ENCODE measurements at regions not wholly inside any gene's neighbourhood (a gene's known extent, or its start where the extent isn't known, plus 50 kb on each side); places are given as distances from the start of the nearest gene placed in this dataset.
"Not testable (repeated sequence)": the region's sequence is repeated elsewhere in the genome, so short reads cannot be mapped to it uniquely, and the experiment has no call there.

DNA sequence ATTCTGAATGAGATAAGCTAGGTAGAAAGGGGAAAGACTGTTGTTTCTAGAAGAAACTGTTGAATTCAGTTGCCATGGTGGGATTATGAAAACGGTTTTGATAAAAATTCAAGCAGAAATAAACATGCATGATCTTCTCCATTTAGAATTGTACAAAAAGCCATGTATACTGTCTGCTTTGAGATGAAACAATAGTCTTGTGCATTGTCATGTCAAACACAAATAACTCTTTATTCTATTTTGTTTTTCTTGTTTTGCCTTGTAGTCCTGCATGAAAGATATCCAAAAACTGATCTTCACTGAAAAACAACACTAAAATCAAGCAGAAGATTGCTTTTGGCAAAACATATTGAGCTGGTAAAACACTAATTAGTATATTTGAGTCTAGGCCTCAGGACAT is 659.9 kb downstream of the LTN1 start:
- DNase-seq: no peak

DNA sequence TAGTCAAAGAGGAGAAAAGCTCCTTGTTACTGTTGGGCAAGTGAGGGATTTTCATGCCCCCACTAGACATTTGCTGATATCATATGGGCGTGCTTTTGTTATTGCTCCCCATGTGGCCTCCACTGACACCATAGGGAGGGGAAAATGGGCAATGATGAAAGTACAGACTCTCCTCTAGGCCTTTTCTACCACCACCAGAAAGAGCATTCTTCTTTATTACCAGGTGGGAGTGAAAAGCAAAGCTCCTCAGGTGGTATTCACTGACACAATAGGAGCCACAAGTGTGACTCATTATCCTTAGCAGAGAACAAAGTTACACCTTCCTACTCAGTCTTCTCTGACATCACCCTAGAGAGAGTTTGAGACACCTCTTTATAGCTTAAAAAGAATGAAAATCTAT is 667.1 kb downstream of the LTN1 start:
- no peak for DNase-seq

DNA sequence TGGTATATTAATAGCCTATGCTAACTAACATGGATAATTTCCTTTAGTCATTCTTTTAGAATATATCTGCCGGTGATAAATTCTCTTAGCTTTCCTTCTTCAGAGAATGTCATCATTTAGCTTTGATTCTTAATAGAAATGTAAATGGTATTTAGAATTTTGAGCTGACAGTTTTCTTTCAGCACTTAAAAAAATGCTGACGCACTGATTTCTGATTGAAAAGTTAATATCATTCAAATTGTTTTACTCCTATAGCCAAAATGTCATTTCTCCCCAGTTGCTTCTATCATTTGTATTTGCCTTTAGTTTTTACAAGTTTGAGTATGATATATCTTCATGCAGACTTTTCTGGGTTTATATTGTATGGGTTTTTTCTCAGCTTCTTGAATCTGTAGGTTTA is 668.0 kb downstream of the LTN1 start:
- no peak for DNase-seq

DNA sequence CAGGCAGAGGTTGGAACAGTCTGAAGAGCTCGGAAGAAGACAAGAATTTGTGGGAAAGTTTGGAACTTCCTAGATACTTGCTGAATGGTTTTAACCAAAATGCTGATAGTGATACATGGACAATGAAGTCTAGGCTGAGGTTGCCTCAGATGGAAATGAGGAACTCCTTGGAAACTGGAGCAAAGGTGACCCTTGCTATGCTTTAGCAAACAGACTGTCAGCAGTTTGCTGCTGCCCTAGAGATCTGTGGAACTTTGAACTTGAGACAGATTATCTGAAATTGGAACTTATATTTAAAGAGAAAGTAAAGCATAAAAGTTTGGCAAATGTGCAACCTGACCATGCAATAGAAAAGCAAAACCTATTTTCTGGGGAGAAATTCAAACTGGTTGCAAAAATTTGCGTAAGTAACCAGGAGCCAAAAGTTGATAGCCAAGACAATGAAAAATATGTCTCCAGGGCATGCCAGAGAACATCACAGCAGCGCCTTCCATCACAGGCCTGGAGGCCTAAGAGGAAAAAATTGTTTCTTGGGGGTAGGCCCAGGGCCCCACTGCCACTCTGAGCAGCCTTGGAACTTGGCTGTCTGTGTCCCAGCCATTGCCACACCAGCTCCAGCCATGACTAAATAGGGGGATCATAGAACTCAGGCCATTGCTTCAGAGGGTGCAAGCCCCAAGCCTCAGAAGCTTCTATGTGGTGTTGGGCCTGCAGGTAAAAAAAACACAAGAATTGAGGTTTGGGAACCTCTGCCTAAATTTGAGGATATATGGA is 675.3 kb downstream of the LTN1 start:
- no peak for DNase-seq

DNA sequence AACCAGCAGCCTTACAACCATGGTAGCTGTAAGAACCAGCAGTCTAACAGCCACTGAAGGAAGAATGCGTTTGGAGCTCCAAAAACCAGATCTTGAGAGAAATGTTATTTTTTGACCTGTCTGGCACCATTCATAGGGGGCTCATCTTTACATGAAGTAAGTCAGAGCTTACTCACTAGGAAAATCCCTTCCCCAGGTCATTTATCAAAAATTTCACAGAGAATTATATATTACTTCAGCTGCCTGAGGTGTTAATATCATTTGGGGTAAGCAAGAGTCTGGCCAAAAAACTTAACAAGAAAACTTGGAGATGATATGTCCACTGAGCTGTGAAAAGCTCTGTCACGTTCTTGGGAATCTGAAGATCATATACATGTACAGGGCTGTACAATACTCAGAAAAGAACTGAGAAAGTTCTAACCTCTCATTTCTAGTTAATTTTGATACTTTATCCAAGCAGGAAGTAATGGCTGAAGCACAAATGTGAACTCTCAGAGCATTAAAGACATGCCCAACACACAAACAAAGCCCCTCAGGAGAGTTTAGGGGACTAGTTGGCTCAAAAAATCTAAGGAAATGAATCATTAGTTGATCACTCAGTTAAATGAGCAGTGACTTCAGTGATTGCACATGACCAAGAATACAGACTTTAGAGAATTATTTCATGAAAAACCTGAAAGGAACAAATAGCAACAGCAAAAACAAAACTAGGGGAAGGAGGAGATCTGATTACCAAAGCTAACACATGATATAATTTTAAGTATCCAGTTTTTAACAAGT is 681.1 kb downstream of the LTN1 start:
- no peak for DNase-seq

DNA sequence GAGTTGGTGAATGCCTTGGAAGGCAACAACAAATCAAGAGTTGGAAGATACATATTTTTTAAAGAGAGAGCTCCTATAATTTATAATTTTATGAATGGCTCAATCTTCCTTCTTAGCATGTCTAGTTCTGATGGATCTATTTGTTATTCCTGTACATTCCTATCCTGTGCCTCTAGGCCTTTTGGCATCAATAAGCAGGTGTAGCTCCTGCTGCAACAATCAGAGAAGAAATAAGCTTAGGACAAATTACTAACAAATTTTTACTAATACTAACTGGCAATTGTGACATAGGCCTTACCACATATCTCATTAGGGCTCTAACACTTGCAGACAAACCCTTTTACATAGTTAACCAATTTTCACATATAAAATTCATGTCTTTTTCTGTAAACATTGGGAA is 682.0 kb downstream of the LTN1 start:
- no peak for DNase-seq

DNA sequence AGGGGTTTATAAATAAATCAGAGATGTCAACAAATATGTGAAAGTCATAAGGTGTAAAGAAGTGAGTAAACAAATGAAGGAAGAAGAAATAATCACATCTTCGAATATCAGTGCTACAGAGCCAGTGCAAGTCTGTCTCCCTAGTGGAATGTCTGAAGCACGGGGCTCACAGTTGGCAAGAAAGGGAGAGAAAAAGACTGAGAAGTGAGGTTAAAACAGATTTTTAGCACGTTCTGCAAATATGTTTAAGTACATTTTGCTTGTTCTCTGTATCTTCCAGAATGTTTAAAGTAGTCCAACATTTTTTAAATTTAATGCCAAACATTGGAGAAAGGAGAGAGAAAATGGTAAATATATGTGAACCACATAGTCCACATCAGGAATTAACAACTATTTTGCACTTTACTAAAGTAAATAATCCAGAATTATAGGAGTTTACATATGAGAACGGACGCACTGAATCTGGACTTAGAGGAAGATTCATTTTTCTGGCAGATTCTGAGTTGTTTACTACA is 682.4 kb downstream of the LTN1 start:
- no peak for DNase-seq

DNA sequence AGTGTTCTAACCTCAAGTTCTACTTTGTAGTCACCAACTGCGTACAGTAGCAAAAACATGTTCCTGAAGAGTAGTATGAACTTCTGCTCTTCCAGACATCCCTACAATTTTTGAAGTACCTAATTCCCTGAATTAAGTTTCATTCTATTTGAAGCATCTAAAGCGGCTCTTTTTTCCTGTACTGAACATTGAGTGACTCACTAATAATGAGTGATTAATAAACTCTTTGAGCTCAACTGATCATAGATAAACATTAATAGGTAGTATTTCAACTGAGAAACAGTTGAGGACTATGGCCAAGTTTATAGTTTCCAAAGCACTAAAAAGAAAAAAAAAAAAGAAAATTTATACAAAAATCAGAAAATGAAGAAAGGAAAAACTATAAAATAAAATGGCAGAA is 683.1 kb downstream of the LTN1 start:
- no peak for DNase-seq

DNA sequence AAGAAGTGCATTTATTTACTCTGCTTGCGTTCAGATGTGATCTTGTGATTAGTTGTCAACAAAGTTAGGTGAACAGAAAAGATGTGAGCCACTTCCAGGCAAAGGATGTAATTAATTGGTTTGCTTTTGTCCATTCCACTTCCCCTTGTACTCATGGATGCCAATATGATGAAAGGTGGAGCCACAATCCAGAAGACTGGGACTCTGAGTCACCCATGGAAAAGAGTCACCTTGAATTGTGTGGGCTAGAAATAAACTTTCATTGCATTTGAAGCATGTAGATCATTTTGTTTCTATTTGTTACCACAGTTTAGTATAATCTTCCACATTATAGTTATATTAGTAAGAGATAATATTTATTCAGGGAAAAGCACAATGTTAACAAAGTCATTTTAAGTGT is 684.2 kb downstream of the LTN1 start:
- DNase-seq: no peak

DNA sequence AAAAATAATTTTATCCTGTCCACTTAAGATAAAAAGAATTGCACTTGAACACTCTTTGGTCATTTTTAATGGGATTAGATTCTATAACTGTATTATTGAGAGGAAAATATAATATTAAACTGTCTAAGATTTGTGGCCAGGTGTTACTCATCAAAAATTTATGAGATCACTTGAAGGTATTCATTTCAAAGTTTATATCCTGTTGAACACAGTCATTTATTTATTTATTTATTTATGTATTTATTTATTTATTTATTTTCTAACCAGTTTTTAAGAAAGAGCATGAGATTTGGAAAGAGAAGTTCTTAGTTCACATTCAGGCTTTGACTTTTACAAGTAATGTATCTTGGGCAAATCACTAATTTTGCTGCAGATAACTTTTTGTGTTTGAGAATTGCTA is 692.7 kb downstream of the LTN1 start:
- no peak for DNase-seq

DNA sequence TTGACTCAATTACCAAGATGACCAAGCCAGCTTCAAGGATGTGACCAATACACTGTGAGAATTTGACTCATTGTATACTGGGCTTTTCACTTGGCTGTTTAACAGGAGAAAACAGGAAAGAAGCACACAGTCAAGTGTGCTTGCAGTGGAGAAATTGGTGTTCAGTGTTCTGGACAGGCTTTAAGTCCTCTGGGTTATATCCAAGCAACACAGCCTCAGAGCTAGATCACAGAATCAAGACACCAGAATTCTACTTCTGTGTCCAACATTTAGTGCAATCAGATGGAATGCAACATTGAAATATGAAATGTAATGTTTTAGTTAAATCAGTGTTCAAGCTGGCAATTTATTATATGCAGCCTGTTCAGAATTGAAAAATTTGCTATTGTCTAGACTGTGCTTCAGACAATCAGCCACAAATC is 694.4 kb downstream of the LTN1 start:
- DNase-seq: no peak

DNA sequence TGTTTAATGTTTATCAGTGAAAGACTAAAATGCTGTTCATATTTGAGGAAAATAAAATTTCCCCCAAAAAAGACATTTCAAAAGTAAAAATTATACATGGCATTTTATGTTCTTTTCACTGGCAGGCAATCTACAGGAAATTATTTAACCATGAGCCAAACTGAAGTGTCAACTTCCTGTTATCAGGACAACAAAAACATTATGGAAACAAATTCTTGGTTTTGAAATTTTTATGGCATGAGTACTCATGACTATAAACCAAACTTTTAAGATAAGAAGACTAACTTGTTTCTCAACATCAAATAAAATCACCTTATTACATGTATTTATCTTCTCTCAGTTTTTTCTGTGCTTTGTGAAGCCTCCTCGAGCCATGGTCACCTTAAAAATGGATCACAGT is 698.6 kb downstream of the LTN1 start:
- DNase-seq: no peak

DNA sequence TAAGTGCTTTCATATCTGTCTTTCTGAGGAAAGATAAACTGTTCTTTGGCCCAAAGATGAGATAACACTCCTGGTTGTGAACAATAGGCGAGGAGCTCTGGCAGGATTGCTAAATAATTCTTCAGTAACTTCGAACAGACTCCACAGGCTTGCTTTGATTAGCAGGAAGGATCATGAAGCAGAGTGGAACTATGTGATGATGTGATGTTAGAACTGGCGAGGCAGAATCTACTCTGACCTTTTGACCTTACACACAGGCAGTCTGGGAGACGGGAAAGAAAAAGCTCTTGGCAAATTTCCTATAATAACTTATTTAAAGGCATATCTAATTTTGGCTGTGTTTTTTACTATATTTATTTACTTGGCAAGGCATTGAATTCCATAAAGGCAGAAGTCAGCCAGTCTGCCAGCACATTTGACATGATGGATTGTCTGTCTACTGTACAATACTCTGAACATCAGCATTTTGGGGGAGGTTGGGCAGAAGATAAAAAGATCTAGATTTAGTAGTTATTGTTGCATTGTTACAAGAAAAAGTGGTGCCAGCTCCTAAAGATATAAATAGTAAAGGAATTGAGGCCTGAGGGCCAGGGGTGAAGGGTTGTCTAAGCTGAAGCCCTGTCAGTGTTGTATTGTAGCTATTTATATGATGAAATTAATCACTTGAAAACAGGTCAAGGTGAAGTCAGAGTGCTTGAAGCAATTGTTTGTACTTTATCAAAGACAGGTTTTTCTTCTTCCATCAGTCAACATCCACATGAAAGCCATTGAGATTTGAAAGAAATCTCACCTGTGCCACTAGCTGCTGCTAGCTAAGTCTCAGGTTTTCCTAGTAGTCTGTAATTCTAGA is 708.8 kb downstream of the LTN1 start:
- DNase-seq: no peak

DNA sequence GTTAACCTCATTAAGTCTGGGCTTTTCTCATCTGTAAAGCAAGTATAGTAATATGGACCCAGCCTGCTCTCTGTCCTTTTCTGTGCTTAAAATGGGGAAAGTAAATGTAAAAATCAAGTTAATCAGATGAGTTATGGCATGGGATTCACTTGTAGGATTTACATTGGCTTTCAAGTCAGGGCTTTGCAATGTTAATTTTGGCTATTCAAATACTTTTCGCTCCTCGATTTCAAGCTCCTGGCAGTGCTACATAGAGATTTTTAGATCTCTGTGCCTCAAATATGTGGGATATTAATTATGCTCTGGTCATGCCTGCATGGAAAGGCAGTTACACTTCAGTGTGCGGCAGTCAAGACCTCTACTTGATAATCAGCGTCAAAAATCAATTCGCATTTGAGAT is 709.8 kb downstream of the LTN1 start:
- DNase-seq: no peak

DNA sequence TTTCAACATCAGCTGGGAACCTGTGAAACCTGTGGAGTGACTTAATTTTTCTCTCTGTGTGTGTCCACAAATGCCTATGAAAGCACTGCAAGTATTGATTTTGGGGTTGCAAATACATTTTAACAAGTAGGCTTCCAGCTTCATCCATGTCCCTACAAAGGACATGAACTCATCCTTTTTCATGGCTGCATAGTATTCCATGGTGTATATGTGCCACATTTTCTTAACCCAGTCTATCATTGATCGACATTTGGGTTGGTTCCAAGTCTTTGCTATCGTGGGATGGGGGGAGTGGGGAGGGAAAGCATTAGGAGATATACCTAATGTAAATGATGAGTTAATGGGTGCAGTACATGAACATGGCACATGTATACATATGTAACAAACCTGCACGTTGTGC is 711.3 kb downstream of the LTN1 start:
- not testable (repeated sequence) for DNase-seq

DNA sequence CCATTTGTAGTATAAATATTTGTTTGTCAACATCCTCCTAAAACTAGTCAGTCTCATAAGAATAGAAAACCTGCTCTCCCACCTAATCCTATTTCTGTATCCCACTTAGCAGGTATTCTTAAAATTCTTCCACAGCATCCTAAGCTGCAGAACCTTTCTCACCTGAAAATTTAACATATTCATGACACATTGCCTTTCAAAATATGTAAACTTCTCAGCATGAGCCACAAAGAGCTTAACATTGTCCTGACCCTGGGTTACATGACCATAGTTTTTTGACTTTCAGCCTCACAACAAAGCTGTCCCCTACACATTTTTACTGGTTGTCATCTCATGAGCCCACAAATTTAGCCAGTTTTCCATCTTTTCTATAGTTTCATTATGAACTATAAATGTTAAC is 712.1 kb downstream of the LTN1 start:
- no peak for DNase-seq

DNA sequence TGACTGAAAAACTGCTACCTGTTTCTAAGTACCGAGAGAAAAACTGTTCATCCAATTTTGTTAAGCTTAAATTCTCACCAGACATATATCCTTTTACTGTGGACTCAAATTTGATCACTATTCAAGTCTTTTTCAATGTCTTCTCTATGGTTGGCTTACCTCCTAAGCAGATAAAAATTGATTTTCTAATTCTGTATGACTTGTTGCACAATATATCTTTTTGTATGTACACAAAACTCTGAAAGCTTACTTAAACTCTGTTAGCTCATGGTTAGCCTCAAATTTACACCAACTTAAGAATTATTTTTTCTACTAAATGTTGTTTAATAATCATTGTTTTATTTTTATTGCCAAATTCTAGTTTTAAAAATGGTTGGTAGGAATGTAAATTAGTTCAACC is 715.4 kb downstream of the LTN1 start:
- DNase-seq: no peak

DNA sequence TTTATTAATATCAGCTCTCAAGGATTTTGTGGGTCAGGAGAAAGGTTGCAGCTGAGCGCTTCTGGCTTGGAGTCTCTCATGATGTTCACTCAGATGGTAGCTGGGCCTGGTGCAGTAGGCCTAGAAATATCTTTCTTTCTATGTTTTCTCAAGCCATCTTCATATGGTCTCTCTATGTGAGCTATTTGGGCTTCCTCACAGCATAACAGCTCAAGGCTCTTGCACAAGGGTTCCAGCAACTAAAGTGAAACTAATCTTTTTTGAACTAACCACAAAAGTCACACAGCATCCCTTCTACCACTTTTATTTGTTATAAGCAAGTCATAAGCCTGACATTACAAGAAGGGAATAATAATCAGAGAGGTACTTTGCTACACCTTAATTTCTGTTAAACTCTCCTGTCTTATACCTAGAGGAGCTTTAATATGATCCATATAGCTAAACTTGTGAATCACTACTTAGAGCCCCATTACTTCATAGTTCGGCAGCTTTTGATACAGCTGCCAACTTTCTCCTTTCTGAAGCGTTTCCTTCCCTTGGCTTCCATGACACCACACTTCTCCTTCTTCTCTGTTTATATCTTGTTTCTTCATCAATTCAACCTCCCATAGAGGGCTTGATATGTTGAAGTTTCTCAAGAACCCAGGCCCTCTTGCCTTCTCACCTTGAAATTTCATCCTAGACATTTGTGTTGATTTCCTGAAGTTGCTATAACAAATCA is 720.2 kb downstream of the LTN1 start:
- DNase-seq: no peak

DNA sequence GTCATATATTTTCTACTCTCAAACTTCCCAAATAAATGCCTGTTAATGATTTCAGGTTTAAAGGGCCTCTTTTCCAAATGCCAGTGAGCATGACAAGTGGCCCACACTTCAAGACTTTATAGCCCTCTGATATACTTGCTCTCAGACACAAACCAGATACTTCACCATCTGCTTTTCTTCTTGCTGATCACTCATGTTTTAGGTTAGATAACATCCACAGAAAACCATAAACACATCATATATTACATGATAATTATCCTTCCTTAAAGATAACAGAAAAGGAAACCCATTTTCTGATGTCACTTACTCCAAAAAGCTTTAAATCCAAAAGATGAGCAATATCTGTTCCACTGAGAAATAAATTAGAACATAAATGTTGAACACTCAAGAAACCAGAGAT is 723.5 kb downstream of the LTN1 start:
- no peak for DNase-seq

DNA sequence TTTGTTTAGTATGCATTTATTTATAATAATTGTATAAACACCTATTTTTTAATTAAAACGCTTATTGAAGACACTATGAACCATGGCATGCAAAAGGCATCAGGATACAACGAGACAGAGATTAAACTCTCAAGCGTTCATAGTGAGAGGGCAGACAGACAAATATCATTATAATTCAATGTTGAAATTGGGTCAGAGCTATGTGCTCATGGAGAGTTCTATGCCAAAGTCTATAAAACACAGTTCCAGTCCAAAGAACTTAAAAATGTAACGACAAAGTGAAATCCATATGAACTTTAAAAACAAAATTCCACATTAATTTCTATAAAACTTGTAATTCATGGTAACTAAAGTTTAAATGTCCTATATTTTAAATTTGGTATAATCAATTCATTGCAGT is 724.0 kb downstream of the LTN1 start:
- DNase-seq: no peak

DNA sequence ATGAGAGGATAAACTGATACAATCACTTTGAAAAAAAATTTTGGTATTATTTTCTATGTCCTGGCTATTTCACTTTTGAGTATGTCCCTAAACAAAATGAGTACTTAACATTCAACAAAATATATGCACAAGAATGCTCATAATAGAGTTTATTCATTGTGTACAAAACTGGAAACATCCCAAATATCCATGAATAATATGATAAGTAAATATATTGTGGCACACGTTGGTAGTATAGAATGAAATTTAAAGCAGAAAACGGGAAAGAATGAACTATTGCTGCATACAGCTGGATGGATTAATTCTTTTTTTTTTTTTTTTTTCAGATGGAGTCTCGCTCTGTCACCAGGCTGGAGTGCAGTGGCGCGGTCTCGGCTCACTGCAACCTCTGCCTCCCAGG is 725.2 kb downstream of the LTN1 start:
- DNase-seq: no peak

DNA sequence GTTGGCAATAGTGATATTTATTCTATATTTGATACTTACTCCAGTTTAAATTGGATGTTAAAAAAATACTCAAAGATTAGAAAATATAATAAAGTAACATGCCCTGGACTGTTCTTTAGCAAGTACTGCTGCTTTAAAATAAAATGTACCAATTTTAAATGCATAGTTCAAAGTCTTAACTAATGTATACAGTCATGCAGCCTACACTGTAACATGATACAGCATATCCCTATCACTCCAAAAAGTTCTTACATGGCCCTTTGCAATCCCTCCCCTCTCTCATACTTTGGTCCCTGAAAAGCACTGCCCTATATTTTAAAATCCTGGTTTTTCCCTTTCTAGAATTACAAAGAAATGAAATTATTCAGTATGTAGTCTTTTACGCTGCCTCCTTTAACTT is 726.6 kb downstream of the LTN1 start:
- no peak for DNase-seq

DNA sequence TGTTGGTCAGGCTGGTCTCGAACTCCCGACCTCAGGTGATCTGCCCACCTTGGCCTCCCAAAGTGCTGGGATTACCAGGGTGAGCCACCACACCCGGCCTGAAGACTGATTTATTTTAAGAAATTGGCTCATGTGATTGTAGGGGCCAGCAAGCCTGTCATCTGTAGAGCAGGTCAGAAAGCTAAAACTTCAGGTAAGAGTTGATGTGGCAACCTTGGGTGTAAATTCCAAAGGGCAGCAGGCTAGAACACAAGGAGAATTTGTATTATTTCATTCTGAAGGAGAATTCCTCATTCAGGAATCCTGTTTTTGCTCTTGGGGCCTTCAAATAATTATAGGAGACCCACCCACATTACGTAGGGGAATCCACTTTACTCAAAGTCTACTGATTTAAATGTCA is 728.7 kb downstream of the LTN1 start:
- no peak for DNase-seq
